ENCODE measurements at regions not wholly inside any gene's neighbourhood (a gene's known extent, or its start where the extent isn't known, plus 50 kb on each side); places are given as distances from the start of the nearest gene placed in this dataset.

DNA sequence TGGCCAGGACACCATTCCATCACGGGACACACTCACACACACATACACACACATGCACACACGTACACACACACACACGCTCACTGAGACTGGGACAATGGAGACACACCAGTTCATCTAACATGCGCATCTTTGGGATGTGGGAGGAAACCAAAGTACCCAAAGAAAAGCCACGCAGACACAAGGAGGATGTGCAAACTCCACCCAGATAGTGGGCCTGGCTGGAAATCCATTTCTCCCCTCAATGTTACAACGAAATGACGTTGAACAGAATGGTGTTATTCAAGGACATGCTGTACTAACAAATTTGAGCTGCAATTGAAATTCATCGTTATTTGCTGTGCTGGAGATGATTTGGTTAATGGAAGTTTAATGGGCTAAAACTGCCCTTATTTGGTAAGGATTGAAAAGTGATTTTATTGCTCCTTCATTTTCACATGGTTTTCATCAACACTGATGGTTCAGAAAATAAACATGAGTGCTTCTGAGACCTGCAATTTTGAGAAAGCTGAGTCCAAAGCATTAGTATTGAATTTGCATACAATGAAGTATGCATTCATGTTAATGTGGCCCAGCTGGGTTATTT, 110.0 kb downstream of the KCNE4 start:
- Mint-ChIP-seq H3K9me3 (no peaks in the 10 kb centered on the region), H3K4me1 (no peaks in the 10 kb centered on the region), H3K27me3 (ENCODE audit: low read depth) (no peaks in the 10 kb centered on the region), H3K4me3 (no peak overlapping the region), H3K27ac (ENCODE audit: unreplicated experiment) (no peak overlapping the region), H3K36me3 (ENCODE audit: low read depth) (no peaks in the 10 kb centered on the region)
- TF ChIP-seq CTCF (conservative IDR thresholded peaks at IDR 0.05), result no peak
- no peak for DNase-seq (ENCODE audit: low read depth, low spot score)

DNA sequence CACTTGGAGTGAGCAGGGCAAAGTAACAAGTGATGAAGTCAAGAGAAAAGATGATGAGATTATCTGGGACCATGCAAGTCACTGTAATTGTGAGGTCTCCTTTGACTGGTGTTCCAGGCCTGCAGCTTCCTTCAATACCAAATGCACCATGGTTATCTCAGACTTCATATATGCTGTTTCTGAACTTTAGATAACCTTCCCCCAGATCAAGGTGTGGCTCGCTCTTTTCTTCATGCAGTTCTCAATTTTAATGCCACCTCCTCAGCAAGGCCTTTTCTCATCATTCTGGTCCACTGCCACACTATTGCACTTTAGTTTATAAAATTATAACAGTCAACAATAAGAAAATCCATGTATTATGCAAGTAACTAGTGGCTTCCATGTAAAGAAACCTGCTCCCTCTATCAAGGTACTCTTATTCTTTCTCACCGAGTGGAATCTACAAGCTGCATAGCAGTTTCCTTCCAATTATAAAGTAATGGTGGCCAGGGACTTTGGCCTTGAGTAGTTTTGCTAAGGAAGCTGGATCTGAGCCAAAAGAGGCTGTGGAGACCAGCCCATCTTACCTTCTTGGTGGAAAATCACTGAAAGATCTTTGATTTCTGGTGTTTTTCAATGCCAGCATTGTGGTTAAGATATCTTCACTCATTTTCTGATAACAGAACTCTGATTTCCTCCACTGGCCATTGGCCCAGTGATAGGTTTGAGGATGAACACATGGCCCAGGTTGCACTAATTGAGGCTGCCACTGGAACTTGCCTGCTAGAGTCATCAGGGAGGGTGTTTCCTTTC, 113.6 kb downstream of the KCNE4 start:
- H3K27ac Mint-ChIP-seq (ENCODE audit: unreplicated experiment), result no peak overlapping the region
- peaks cover 2% of the 10 kb centered on the region for H3K9me3 Mint-ChIP-seq
- DNase-seq (ENCODE audit: low read depth, low spot score), result no peak
- H3K36me3 Mint-ChIP-seq (ENCODE audit: low read depth), result no peaks in the 10 kb centered on the region
- no peaks in the 10 kb centered on the region for H3K27me3 Mint-ChIP-seq (ENCODE audit: low read depth)
- H3K4me3 Mint-ChIP-seq, result no peak overlapping the region
- no peaks in the 10 kb centered on the region for H3K4me1 Mint-ChIP-seq
- TF ChIP-seq CTCF (conservative IDR thresholded peaks at IDR 0.05), result no peak

- Mint-ChIP-seq H3K27ac (ENCODE audit: unreplicated experiment) (no peak overlapping the region), H3K9me3 (peaks cover 6% of the 10 kb centered on the region), H3K4me3 (no peak overlapping the region), H3K4me1 (no peaks in the 10 kb centered on the region), H3K36me3 (ENCODE audit: low read depth) (no peaks in the 10 kb centered on the region), H3K27me3 (ENCODE audit: low read depth) (no peaks in the 10 kb centered on the region)
- DNase-seq (ENCODE audit: low read depth, low spot score), result no peak
- no peak for TF ChIP-seq CTCF (conservative IDR thresholded peaks at IDR 0.05)
Observed at GRCh38 chr2:223166215-223166493, 114.2 kb downstream of the KCNE4 start.

DNA sequence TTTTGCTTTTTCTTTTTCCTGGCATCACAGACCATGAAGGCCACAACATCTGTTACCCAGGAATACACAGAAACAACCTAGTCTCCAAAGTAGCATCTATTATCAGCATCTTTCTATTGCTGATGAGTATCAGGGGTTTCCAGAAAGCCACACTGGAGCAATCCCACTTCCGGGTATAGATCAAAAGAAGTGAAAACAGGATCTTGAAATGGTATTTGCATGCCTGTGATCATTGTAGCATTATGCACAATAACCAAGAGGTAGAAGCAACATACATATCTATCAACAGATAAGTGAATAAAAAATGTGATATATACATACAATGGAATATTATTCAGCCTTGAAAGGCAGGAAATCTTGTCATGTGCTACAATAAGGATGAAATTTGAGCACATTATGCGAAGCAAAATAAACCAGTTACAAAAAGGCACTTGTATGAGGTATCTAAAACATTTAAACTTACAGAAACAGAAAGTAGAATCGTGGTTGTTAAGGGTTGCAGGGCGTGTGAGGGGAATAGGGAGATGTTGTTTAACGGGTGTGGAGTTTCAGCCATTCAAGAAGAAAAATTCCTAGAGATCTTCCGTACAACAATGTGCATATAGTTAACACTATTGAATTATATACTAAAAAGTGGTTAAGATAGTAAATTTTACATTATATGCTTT, 115.1 kb downstream of the KCNE4 start:
- DNase-seq (ENCODE audit: low read depth, low spot score), result no peak
- no peaks in the 10 kb centered on the region for H3K4me1 Mint-ChIP-seq
- no peak overlapping the region for H3K4me3 Mint-ChIP-seq
- no peaks in the 10 kb centered on the region for H3K36me3 Mint-ChIP-seq (ENCODE audit: low read depth)
- H3K27me3 Mint-ChIP-seq (ENCODE audit: low read depth), result no peaks in the 10 kb centered on the region
- H3K9me3 Mint-ChIP-seq, result peaks cover 7% of the 10 kb centered on the region
- TF ChIP-seq CTCF (conservative IDR thresholded peaks at IDR 0.05), result no peak
- no peak overlapping the region for H3K27ac Mint-ChIP-seq (ENCODE audit: unreplicated experiment)

DNA sequence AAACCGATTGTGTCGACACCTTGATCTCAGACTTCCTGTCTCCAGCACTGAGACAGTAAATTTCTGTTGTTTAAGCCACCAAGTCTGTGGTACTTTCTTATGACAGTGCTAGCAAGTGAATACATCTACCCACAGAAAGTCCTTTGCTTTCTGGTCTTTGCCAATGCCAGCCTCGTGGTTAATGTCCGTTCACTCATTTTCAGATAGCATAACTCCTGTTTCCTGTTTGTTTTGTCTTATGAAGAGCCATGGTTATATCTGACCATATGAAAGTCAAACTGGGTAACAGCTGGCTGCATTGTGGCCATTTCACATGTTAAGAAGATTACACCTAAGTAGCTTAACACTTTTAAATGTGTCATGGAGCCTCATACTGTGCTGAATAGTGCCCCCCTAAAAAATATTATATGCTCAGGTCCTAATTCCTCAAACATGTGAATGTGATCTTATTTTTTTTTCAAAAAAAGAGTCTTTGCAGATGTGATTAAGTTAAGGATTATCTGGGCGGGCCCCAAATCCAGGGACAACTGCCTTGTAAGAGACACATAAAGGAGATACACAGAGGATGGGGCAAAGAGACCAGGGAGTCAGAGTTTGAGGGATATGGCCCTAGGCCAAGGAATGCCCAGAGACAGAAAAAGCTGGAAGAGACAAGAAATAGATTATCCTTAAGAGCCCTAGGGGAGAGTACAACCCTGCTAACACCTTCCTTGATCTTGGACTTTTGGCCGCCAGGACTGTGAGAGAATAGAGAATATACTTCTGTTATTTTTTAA, 118.0 kb downstream of the KCNE4 start:
- no peak for TF ChIP-seq CTCF (conservative IDR thresholded peaks at IDR 0.05)
- Mint-ChIP-seq H3K4me1 (no peaks in the 10 kb centered on the region), H3K36me3 (ENCODE audit: low read depth) (no peaks in the 10 kb centered on the region), H3K27ac (ENCODE audit: unreplicated experiment) (no peak overlapping the region), H3K4me3 (no peak overlapping the region), H3K9me3 (peaks cover 7% of the 10 kb centered on the region), H3K27me3 (ENCODE audit: low read depth) (no peaks in the 10 kb centered on the region)
- DNase-seq (ENCODE audit: low read depth, low spot score), result no peak

Measured in neural crest cell (in vitro differentiated cells).